ENCODE measurements at regions not wholly inside any gene's neighbourhood (a gene's known extent, or its start where the extent isn't known, plus 50 kb on each side); places are given as distances from the start of the nearest gene placed in this dataset.

GRCh38 chr18:2108591-2108990 is 462.7 kb downstream of the METTL4 start:
- DNase-seq (ENCODE audit: insufficient read length, low spot score, missing footprints) = no peak
- H3K4me3 ChIP-seq (ENCODE audit: insufficient read depth, low read length) = no peak overlapping the region
- H3K9me3 ChIP-seq (ENCODE audit: low read depth, low read length) = no peaks in the 10 kb centered on the region
- H3K27ac ChIP-seq (ENCODE audit: low read depth, low read length) = no peak overlapping the region
- H3K27me3 ChIP-seq (ENCODE audit: insufficient read depth, low read length) = no peaks in the 10 kb centered on the region
- no peaks in the 10 kb centered on the region for H4K20me1 ChIP-seq (ENCODE audit: insufficient read depth, low read length)
- no peaks in the 10 kb centered on the region for H3K36me3 ChIP-seq (ENCODE audit: insufficient read depth, low read length)
- no peak for TF ChIP-seq CTCF (IDR thresholded peaks at IDR 0.05; ENCODE audit: extremely low read depth, low read depth, low read length)
- H2AFZ ChIP-seq (ENCODE audit: low read length) = no peak overlapping the region
- H3K4me1 ChIP-seq (ENCODE audit: insufficient read depth, low read length) = no peaks in the 10 kb centered on the region
- H3K79me2 ChIP-seq (ENCODE audit: insufficient read depth, low read length) = no peaks in the 10 kb centered on the region
- no peak overlapping the region for H3K4me2 ChIP-seq (ENCODE audit: insufficient read depth, low read length)

GRCh38 chr18:2111456-2111855 is 459.8 kb downstream of the METTL4 start:
- Histone ChIP-seq H2AFZ (ENCODE audit: low read length) (no peak overlapping the region), H3K36me3 (ENCODE audit: insufficient read depth, low read length) (no peaks in the 10 kb centered on the region), H3K4me1 (ENCODE audit: insufficient read depth, low read length) (no peaks in the 10 kb centered on the region), H3K27me3 (ENCODE audit: insufficient read depth, low read length) (no peaks in the 10 kb centered on the region), H3K27ac (ENCODE audit: low read depth, low read length) (no peak overlapping the region), H3K4me2 (ENCODE audit: insufficient read depth, low read length) (no peak overlapping the region), H3K79me2 (ENCODE audit: insufficient read depth, low read length) (no peaks in the 10 kb centered on the region), H4K20me1 (ENCODE audit: insufficient read depth, low read length) (no peaks in the 10 kb centered on the region), H3K9me3 (ENCODE audit: low read depth, low read length) (no peaks in the 10 kb centered on the region), H3K4me3 (ENCODE audit: insufficient read depth, low read length) (no peak overlapping the region)
- TF ChIP-seq CTCF (IDR thresholded peaks at IDR 0.05; ENCODE audit: extremely low read depth, low read depth, low read length) = no peak
- no peak for DNase-seq (ENCODE audit: insufficient read length, low spot score, missing footprints)

GRCh38 chr18:2112435-2113045 is 458.8 kb downstream of the METTL4 start:
- H4K20me1 ChIP-seq (ENCODE audit: insufficient read depth, low read length) = no peaks in the 10 kb centered on the region
- TF ChIP-seq CTCF (IDR thresholded peaks at IDR 0.05; ENCODE audit: extremely low read depth, low read depth, low read length) = no peak
- DNase-seq (ENCODE audit: insufficient read length, low spot score, missing footprints) = no peak
- H2AFZ ChIP-seq (ENCODE audit: low read length) = no peak overlapping the region
- H3K9me3 ChIP-seq (ENCODE audit: low read depth, low read length) = no peaks in the 10 kb centered on the region
- no peak overlapping the region for H3K4me3 ChIP-seq (ENCODE audit: insufficient read depth, low read length)
- no peaks in the 10 kb centered on the region for H3K27me3 ChIP-seq (ENCODE audit: insufficient read depth, low read length)
- H3K4me2 ChIP-seq (ENCODE audit: insufficient read depth, low read length) = peak overlapping the region; percentile 29
- H3K36me3 ChIP-seq (ENCODE audit: insufficient read depth, low read length) = no peaks in the 10 kb centered on the region
- no peak overlapping the region for H3K27ac ChIP-seq (ENCODE audit: low read depth, low read length)
- H3K79me2 ChIP-seq (ENCODE audit: insufficient read depth, low read length) = no peaks in the 10 kb centered on the region
- H3K4me1 ChIP-seq (ENCODE audit: insufficient read depth, low read length) = no peaks in the 10 kb centered on the region

GRCh38 chr18:2114289-2114688 is 457.0 kb downstream of the METTL4 start:
- no peak overlapping the region for H3K4me2 ChIP-seq (ENCODE audit: insufficient read depth, low read length)
- no peak overlapping the region for H3K27ac ChIP-seq (ENCODE audit: low read depth, low read length)
- H3K4me3 ChIP-seq (ENCODE audit: insufficient read depth, low read length) = no peak overlapping the region
- H4K20me1 ChIP-seq (ENCODE audit: insufficient read depth, low read length) = no peaks in the 10 kb centered on the region
- H3K9me3 ChIP-seq (ENCODE audit: low read depth, low read length) = no peaks in the 10 kb centered on the region
- no peaks in the 10 kb centered on the region for H3K36me3 ChIP-seq (ENCODE audit: insufficient read depth, low read length)
- no peak for TF ChIP-seq CTCF (IDR thresholded peaks at IDR 0.05; ENCODE audit: extremely low read depth, low read depth, low read length)
- H3K79me2 ChIP-seq (ENCODE audit: insufficient read depth, low read length) = no peaks in the 10 kb centered on the region
- no peaks in the 10 kb centered on the region for H3K27me3 ChIP-seq (ENCODE audit: insufficient read depth, low read length)
- no peak overlapping the region for H2AFZ ChIP-seq (ENCODE audit: low read length)
- H3K4me1 ChIP-seq (ENCODE audit: insufficient read depth, low read length) = no peaks in the 10 kb centered on the region
- DNase-seq (ENCODE audit: insufficient read length, low spot score, missing footprints) = no peak

Data from osteoblast (primary cell).